GM23248 (cell line): ENCODE measurements at regions not wholly inside any gene's neighbourhood (a gene's known extent, or its start where the extent isn't known, plus 50 kb on each side); places are given as distances from the start of the nearest gene placed in this dataset.

ENCODE experiments used
- EZH2 ChIP-seq: fragments of 200-600 bp; sonication (generic); IDR thresholded peaks from 2 replicates; pipeline ENCODE4 v1.6.1; 2018; ENCODE audit warnings: antibody characterized with exemption, mild to moderate bottlenecking; ENCODE audit not compliant: insufficient read depth, poor library complexity, severe bottlenecking
- EZH2phosphoT487 ChIP-seq: fragments of 200-600 bp; sonication (generic); IDR thresholded peaks from 2 replicates; pipeline ENCODE4 v1.6.1; 2018; ENCODE audit warnings: antibody characterized with exemption, moderate library complexity, mild to moderate bottlenecking, low read depth; ENCODE audit not compliant: insufficient read depth

DNA sequence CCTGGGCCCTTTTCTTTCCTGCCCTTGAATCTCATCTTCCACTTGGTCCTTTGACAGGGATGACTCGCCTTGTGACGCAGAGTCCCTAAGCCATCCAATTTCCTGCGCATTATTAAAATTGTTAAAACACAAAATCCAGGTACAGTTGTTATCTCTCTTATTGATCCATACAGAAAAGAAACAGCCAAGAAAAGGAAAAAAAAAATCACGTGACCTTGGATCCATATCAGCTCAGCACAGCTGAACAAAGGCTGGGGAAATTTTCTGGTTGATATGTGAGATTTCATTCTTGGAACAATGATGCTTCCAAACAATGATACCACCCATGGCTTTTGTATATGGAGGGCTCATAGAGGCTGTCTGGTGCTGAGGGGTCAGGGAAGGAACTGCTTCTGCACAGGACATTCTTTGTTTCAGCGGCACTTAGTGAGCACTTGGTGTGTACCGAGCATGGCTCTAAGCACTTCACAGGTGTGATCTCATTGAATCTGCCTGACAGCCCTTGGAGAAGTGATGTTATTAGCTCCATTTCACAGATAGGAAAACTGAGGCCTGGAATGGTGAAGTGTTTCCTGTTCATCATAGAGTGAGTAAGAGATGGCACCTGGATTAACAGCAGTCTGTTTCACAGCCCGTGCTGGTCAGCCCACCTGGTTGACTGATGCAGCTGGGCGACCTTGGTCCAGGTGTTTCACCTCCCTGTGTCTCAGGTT lies 155.0 kb upstream of the SULF2 start:
- TF ChIP-seq EZH2 (no peak), EZH2phosphoT487 (no peak)
